GM23248 (cell line): ENCODE measurements at regions not wholly inside any gene's neighbourhood (a gene's known extent, or its start where the extent isn't known, plus 50 kb on each side); places are given as distances from the start of the nearest gene placed in this dataset.
A peak's percentile ranks its signal among the peaks of the same experiment; 100 is the strongest.

Experiments used
- DNase-seq: peaks from one replicate; pipeline ENCODE4 v3.0.0-alpha.2; 2015
- H2AFZ ChIP-seq: fragments of 200-600 bp; sonication (generic); 2 replicates; pipeline ENCODE4 v1.6.1; 2016; ENCODE audit warnings: antibody characterized with exemption
- H3F3A ChIP-seq: fragments of 200-600 bp; sonication (generic); 2 replicates; pipeline ENCODE4 v1.6.1; 2016; ENCODE audit warnings: mild to moderate bottlenecking, antibody characterized with exemption, mixed run types; ENCODE audit not compliant: insufficient read depth
- H3K27ac ChIP-seq: fragments of 200-600 bp; sonication (generic); 2 replicates; pipeline ENCODE4 v1.5.1; 2016; ENCODE audit warnings: mild to moderate bottlenecking
- H3K27me3 ChIP-seq: fragments of 200-600 bp; sonication (generic); replicated peaks from 2 replicates; pipeline ENCODE4 v1.6.1; 2016; ENCODE audit warnings: mild to moderate bottlenecking; ENCODE audit not compliant: insufficient read depth
- H3K36me3 ChIP-seq: fragments of 200-600 bp; sonication (generic); 2 replicates; pipeline ENCODE4 v1.6.1; 2016; ENCODE audit warnings: low read depth, mild to moderate bottlenecking
- H3K4me1 ChIP-seq: fragments of 200-600 bp; sonication (generic); 2 replicates; pipeline ENCODE4 v1.6.1; 2016; ENCODE audit warnings: mild to moderate bottlenecking; ENCODE audit not compliant: insufficient read depth
- H3K4me2 ChIP-seq: fragments of 200-600 bp; sonication (generic); one replicate; pipeline ENCODE4 v1.6.1; 2016; ENCODE audit warnings: mild to moderate bottlenecking; ENCODE audit not compliant: unreplicated experiment
- H3K4me3 ChIP-seq: fragments of 200-600 bp; sonication (generic); 2 replicates; pipeline ENCODE4 v1.5.1; 2016; ENCODE audit warnings: mild to moderate bottlenecking
- H3K79me2 ChIP-seq: fragments of 200-600 bp; sonication (generic); 2 replicates; pipeline ENCODE4 v1.6.1; 2016; ENCODE audit warnings: mild to moderate bottlenecking; ENCODE audit not compliant: insufficient read depth
- H3K9ac ChIP-seq: fragments of 200-600 bp; sonication (generic); 2 replicates; pipeline ENCODE4 v1.6.1; 2016; ENCODE audit warnings: mild to moderate bottlenecking
- H3K9me2 ChIP-seq: fragments of 200-600 bp; sonication (generic); 2 replicates; pipeline ENCODE4 v1.6.1; 2016; ENCODE audit warnings: mixed run types, mild to moderate bottlenecking, moderate library complexity; ENCODE audit not compliant: insufficient read depth
- H3K9me3 ChIP-seq: fragments of 200-600 bp; sonication (generic); one replicate; pipeline ENCODE4 v1.6.1; 2017; ENCODE audit warnings: low read depth
- H4K20me1 ChIP-seq: fragments of 200-600 bp; sonication (generic); 2 replicates; pipeline ENCODE4 v1.6.0; 2016; ENCODE audit not compliant: insufficient read depth
- EZH2 ChIP-seq: fragments of 200-600 bp; sonication (generic); IDR thresholded peaks from 2 replicates; pipeline ENCODE4 v1.6.1; 2018; ENCODE audit warnings: antibody characterized with exemption, mild to moderate bottlenecking; ENCODE audit not compliant: insufficient read depth, poor library complexity, severe bottlenecking
- EZH2phosphoT487 ChIP-seq: fragments of 200-600 bp; sonication (generic); IDR thresholded peaks from 2 replicates; pipeline ENCODE4 v1.6.1; 2018; ENCODE audit warnings: antibody characterized with exemption, moderate library complexity, mild to moderate bottlenecking, low read depth; ENCODE audit not compliant: insufficient read depth
- WGBS, 2 experiments: methylation state at CpG; one replicate each; pipeline ENCODE4 v1.1.6; 2015 to 2017; ENCODE audit warnings: low lambda C conversion rate in 2 of 2, low coverage in 1 of 2; ENCODE audit errors: missing lambda C conversion rate in 2 of 2; 5-methylcytosine and 5-hydroxymethylcytosine counted together
- in situ Hi-C: fragments of 300-500 bp; cut with MboI; formaldehyde crosslinking; loops from 2 replicates; pipeline ENCODE4 v1.15.0; 2020

- Histone ChIP-seq H3K9me3 (no peaks in the 10 kb centered on the region), H3K9me2 (no peaks in the 10 kb centered on the region), H3K36me3 (no peaks in the 10 kb centered on the region), H3K4me1 (peaks cover 51% of the 10 kb centered on the region), H2AFZ (peak overlapping the region; percentile 71), H4K20me1 (no peaks in the 10 kb centered on the region), H3K27me3 (no peaks in the 10 kb centered on the region), H3K4me2 (peak overlapping the region; percentile 19), H3K79me2 (no peaks in the 10 kb centered on the region), H3F3A (peaks cover 39% of the 10 kb centered on the region), H3K27ac (peak overlapping the region; percentile 52), H3K9ac (peak overlapping the region; percentile 42; the same call in 1 of the 2 replicates), H3K4me3 (no peak overlapping the region)
- no peak for TF ChIP-seq EZH2
- no peak for TF ChIP-seq EZH2phosphoT487
- DNase-seq: peak; percentile 34
- WGBS, 2 experiments: 37 to 39% methylated on average over 6 of the region's 6 CpGs
- in situ Hi-C loops: no loop called here
Observed at GRCh38 chr5:8844847-8845246, 701.0 kb downstream of the SEMA5A start.

- peak overlapping the region; percentile 22 for H3K4me2 ChIP-seq
- no peaks in the 10 kb centered on the region for H3K9me3 ChIP-seq
- H3K9ac ChIP-seq: no peak overlapping the region
- no peaks in the 10 kb centered on the region for H3K9me2 ChIP-seq
- H3K36me3 ChIP-seq: no peaks in the 10 kb centered on the region
- no peak for TF ChIP-seq EZH2phosphoT487
- no peak for TF ChIP-seq EZH2
- peaks cover 39% of the 10 kb centered on the region for H3F3A ChIP-seq
- H3K4me1 ChIP-seq: peaks cover 52% of the 10 kb centered on the region
- DNase-seq: peak; percentile 81
- H3K79me2 ChIP-seq: no peaks in the 10 kb centered on the region
- 31 to 34% methylated on average over 5 of the region's 5 CpGs for WGBS, 2 experiments
- in situ Hi-C loops: no loop called here
- H4K20me1 ChIP-seq: no peaks in the 10 kb centered on the region
- H3K27me3 ChIP-seq: no peaks in the 10 kb centered on the region
- H3K4me3 ChIP-seq: no peak overlapping the region
- H2AFZ ChIP-seq: peak overlapping the region; percentile 71
- H3K27ac ChIP-seq: peak overlapping the region; percentile 52
Observed at GRCh38 chr5:8845296-8845695, 700.6 kb downstream of the SEMA5A start.

- no peak overlapping the region for H3K9ac ChIP-seq
- DNase-seq: no peak
- H3K27me3 ChIP-seq: no peaks in the 10 kb centered on the region
- H3K36me3 ChIP-seq: no peaks in the 10 kb centered on the region
- no peak overlapping the region for H3K27ac ChIP-seq
- no peak overlapping the region for H2AFZ ChIP-seq
- H4K20me1 ChIP-seq: no peaks in the 10 kb centered on the region
- no peaks in the 10 kb centered on the region for H3K79me2 ChIP-seq
- no peak overlapping the region for H3K4me2 ChIP-seq
- no peaks in the 10 kb centered on the region for H3K9me3 ChIP-seq
- 97 to 98% methylated on average over 7 of the region's 7 CpGs for WGBS, 2 experiments
- no peak overlapping the region for H3K4me3 ChIP-seq
- H3F3A ChIP-seq: peaks cover 29% of the 10 kb centered on the region
- H3K4me1 ChIP-seq: peaks cover 44% of the 10 kb centered on the region
- no peaks in the 10 kb centered on the region for H3K9me2 ChIP-seq
- in situ Hi-C loops: no loop called here
- TF ChIP-seq EZH2phosphoT487 (no peak), EZH2 (no peak)
Observed at GRCh38 chr5:8848366-8848765, 697.5 kb downstream of the SEMA5A start.

GRCh38 chr5:8848997-8849594, 696.8 kb downstream of the SEMA5A start:
- in situ Hi-C loops: no loop called here
- TF ChIP-seq EZH2phosphoT487: no peak
- no peak for TF ChIP-seq EZH2
- Histone ChIP-seq H3K4me2 (peak overlapping the region; percentile 68), H3K4me1 (peaks cover 36% of the 10 kb centered on the region), H3K9me3 (no peaks in the 10 kb centered on the region), H3K27me3 (no peaks in the 10 kb centered on the region), H3K79me2 (no peaks in the 10 kb centered on the region), H3K9ac (peak overlapping the region; percentile 45), H2AFZ (0 out of 2 replicates have a peak overlapping the region, but pooled peaks have one; percentile 8), H3K4me3 (no peak overlapping the region), H3K9me2 (no peaks in the 10 kb centered on the region), H3K27ac (peak overlapping the region; percentile 51), H4K20me1 (no peaks in the 10 kb centered on the region), H3F3A (peaks cover 22% of the 10 kb centered on the region), H3K36me3 (no peaks in the 10 kb centered on the region)
- DNase-seq: peak; percentile 95
- 13 to 14% methylated on average over 3 of the region's 3 CpGs for WGBS, 2 experiments

- no peak overlapping the region for H3K27ac ChIP-seq
- no peak overlapping the region for H3K4me2 ChIP-seq
- TF ChIP-seq EZH2: no peak
- no peak for TF ChIP-seq EZH2phosphoT487
- H3F3A ChIP-seq: peaks cover 2% of the 10 kb centered on the region; the same call in 1 of the 2 replicates
- H3K79me2 ChIP-seq: no peaks in the 10 kb centered on the region
- DNase-seq: no peak
- H3K36me3 ChIP-seq: no peaks in the 10 kb centered on the region
- no peak overlapping the region for H2AFZ ChIP-seq
- in situ Hi-C loops: no loop called here
- peaks cover 16% of the 10 kb centered on the region for H3K4me1 ChIP-seq
- H3K9me2 ChIP-seq: no peaks in the 10 kb centered on the region; the same call in 1 of the 2 replicates
- H3K27me3 ChIP-seq: no peaks in the 10 kb centered on the region
- no peak overlapping the region for H3K4me3 ChIP-seq
- WGBS, 2 experiments: 82 to 88% methylated on average over 2 of the region's 2 CpGs
- no peak overlapping the region for H3K9ac ChIP-seq
- no peaks in the 10 kb centered on the region for H4K20me1 ChIP-seq
- no peaks in the 10 kb centered on the region for H3K9me3 ChIP-seq
Observed at GRCh38 chr5:8851101-8851500, 694.8 kb downstream of the SEMA5A start.
